HepG2 (cell line): ENCODE measurements at regions not wholly inside any gene's neighbourhood (a gene's known extent, or its start where the extent isn't known, plus 50 kb on each side); places are given as distances from the start of the nearest gene placed in this dataset.

Experiments used
- EHMT2 ChIP-seq: fragments of 200-600 bp; sonication (generic); IDR thresholded peaks from 2 replicates; pipeline ENCODE4 v1.7.0; 2017; ENCODE audit warnings: antibody characterized with exemption, low read depth, low read length, borderline replicate concordance
- PAX8 ChIP-seq: sonication (generic); formaldehyde crosslinking; IDR thresholded peaks from 2 replicates; pipeline ENCODE4 v1.8.0; 2022; ENCODE audit warnings: mild to moderate bottlenecking, missing genetic modification reagents, borderline replicate concordance
- PHB2 ChIP-seq: fragments of 450-650 bp; IDR thresholded peaks from 2 replicates; pipeline ENCODE4 v1.6.1; 2018; ENCODE audit not compliant: partially characterized antibody
- RFXAP ChIP-seq: sonication (generic); formaldehyde crosslinking; IDR thresholded peaks from 2 replicates; pipeline ENCODE4 v1.4.0; 2020; ENCODE audit warnings: missing genetic modification reagents, borderline replicate concordance
- SSRP1 ChIP-seq: IDR thresholded peaks from 2 replicates; pipeline ENCODE4 v1.6.1; 2016; ENCODE audit warnings: control low read depth
- ZNF670 ChIP-seq: sonication (generic); formaldehyde crosslinking; IDR thresholded peaks from 2 replicates; pipeline ENCODE4 v1.8.0; 2022; ENCODE audit warnings: mild to moderate bottlenecking, missing genetic modification reagents, borderline replicate concordance
- ZNF678 ChIP-seq: sonication (generic); formaldehyde crosslinking; IDR thresholded peaks from 2 replicates; pipeline ENCODE4 v1.4.0; 2020; ENCODE audit warnings: mild to moderate bottlenecking, missing genetic modification reagents
- ZNF75D ChIP-seq: sonication (generic); formaldehyde crosslinking; IDR thresholded peaks from 2 replicates; pipeline ENCODE4 v1.8.1; 2023; ENCODE audit warnings: missing genetic modification reagents, mild to moderate bottlenecking, borderline replicate concordance
- TF ChIP-seq, protein P1 (sequence below): sonication (generic); formaldehyde crosslinking; IDR thresholded peaks from 2 replicates; pipeline ENCODE4 v1.5.0; 2020; ENCODE audit warnings: missing genetic modification reagents
- TF ChIP-seq, protein P2 (sequence below): sonication (generic); formaldehyde crosslinking; IDR thresholded peaks from one replicate; pipeline ENCODE4 v1.5.1; 2020; ENCODE audit warnings: mild to moderate bottlenecking, missing genetic modification reagents; ENCODE audit errors: not compliant biosample characterization
- TF ChIP-seq, protein P3 (sequence below): sonication (generic); formaldehyde crosslinking; IDR thresholded peaks from 2 replicates; pipeline ENCODE4 v1.8.1; 2022; ENCODE audit warnings: low read depth, mild to moderate bottlenecking, missing genetic modification reagents
- TF ChIP-seq, protein P4 (sequence below): sonication (generic); formaldehyde crosslinking; conservative IDR thresholded peaks from 2 replicates; pipeline ENCODE4 v1.8.0; 2022; ENCODE audit warnings: missing genetic modification reagents
- TF ChIP-seq, protein P5 (sequence below): IDR thresholded peaks from 2 replicates; pipeline ENCODE4 v1.6.1; 2018; ENCODE audit warnings: missing genetic modification reagents

DNA sequence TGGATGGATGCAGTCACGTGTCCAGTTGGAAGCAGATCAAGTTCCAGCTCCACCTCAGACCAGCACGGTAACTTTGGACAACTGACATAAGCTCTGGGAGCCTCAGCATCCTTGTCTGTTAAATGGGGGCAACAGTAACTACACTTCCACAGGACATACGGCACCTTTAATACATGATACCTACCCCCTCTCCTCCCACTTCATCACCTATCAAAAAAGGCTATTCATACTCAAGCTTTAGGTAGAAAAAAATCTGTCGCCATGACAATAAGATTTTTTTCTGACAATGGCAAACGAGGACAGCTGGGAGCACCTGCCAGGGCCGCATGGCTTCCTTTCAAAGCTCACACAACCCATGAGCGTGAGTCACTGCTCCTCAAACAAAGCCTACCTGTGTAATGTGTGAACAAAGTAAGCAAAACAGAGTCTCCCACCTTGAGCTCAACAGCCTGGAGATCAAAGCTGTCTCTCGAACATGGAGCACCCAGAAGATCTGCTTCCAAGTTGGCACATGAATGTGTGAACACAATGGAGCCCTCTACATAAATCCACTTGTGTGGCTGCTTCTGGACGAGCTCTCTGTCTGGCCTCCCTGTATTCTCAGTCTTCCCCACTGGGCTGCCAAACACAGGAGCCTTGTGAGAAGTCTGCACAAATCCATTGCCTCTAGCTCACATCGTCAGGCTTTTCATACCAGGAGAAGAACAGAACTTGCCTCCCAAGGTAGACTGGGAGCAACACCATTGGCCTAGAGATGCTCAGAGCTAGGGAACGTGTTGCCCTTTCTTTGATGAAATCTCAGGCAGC, 459.7 kb downstream of the SOX9 start (continued):
- TF ChIP-seq RFXAP (CRISPR knock-in tag) (peak; percentile 82; the same call in 1 of the 2 replicates), PAX8 (CRISPR knock-in tag) (no peak), SSRP1 (CRISPR knock-in tag) (peak; percentile 93), ZNF678 (CRISPR knock-in tag) (no peak), ZNF670 (no peak; the same call in 1 of the 2 replicates), EHMT2 (peak; percentile 90), ZNF75D (no peak), PHB2 (no peak)
- TF ChIP-seq, protein P1, sequence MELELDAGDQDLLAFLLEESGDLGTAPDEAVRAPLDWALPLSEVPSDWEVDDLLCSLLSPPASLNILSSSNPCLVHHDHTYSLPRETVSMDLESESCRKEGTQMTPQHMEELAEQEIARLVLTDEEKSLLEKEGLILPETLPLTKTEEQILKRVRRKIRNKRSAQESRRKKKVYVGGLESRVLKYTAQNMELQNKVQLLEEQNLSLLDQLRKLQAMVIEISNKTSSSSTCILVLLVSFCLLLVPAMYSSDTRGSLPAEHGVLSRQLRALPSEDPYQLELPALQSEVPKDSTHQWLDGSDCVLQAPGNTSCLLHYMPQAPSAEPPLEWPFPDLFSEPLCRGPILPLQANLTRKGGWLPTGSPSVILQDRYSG (CRISPR knock-in tag) = peak; percentile 75; the same call in 1 of the 2 replicates
- TF ChIP-seq, protein P2, sequence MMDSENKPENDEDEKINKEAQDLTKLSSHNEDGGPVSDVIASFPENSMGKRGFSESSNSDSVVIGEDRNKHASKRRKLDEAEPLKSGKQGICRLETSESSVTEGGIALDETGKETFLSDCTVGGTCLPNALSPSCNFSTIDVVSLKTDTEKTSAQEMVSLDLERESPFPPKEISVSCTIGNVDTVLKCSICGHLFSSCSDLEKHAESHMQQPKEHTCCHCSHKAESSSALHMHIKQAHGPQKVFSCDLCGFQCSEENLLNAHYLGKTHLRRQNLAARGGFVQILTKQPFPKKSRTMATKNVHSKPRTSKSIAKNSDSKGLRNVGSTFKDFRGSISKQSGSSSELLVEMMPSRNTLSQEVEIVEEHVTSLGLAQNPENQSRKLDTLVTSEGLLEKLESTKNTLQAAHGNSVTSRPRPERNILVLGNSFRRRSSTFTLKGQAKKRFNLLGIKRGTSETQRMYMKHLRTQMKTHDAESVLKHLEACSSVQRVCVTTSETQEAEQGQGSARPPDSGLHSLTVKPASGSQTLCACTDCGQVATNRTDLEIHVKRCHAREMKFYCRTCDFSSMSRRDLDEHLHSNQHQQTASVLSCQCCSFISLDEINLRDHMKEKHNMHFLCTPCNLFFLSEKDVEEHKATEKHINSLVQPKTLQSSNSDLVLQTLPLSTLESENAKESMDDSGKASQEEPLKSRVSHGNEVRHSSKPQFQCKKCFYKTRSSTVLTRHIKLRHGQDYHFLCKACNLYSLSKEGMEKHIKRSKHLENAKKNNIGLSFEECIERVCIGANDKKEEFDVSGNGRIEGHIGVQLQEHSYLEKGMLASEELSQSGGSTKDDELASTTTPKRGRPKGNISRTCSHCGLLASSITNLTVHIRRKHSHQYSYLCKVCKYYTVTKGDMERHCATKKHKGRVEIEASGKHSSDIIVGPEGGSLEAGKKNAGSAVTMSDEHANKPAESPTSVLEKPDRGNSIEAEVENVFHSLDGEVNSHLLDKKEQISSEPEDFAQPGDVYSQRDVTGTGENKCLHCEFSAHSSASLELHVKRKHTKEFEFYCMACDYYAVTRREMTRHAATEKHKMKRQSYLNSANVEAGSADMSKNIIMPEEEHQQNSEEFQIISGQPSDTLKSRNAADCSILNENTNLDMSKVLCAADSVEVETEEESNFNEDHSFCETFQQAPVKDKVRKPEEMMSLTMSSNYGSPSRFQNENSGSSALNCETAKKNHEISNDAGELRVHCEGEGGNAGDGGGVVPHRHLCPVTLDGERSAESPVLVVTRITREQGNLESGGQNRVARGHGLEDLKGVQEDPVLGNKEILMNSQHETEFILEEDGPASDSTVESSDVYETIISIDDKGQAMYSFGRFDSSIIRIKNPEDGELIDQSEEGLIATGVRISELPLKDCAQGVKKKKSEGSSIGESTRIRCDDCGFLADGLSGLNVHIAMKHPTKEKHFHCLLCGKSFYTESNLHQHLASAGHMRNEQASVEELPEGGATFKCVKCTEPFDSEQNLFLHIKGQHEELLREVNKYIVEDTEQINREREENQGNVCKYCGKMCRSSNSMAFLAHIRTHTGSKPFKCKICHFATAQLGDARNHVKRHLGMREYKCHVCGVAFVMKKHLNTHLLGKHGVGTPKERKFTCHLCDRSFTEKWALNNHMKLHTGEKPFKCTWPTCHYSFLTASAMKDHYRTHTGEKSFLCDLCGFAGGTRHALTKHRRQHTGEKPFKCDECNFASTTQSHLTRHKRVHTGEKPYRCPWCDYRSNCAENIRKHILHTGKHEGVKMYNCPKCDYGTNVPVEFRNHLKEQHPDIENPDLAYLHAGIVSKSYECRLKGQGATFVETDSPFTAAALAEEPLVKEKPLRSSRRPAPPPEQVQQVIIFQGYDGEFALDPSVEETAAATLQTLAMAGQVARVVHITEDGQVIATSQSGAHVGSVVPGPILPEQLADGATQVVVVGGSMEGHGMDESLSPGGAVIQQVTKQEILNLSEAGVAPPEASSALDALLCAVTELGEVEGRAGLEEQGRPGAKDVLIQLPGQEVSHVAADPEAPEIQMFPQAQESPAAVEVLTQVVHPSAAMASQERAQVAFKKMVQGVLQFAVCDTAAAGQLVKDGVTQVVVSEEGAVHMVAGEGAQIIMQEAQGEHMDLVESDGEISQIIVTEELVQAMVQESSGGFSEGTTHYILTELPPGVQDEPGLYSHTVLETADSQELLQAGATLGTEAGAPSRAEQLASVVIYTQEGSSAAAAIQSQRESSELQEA (CRISPR knock-in tag) = peak; percentile 67
- TF ChIP-seq, protein P3, sequence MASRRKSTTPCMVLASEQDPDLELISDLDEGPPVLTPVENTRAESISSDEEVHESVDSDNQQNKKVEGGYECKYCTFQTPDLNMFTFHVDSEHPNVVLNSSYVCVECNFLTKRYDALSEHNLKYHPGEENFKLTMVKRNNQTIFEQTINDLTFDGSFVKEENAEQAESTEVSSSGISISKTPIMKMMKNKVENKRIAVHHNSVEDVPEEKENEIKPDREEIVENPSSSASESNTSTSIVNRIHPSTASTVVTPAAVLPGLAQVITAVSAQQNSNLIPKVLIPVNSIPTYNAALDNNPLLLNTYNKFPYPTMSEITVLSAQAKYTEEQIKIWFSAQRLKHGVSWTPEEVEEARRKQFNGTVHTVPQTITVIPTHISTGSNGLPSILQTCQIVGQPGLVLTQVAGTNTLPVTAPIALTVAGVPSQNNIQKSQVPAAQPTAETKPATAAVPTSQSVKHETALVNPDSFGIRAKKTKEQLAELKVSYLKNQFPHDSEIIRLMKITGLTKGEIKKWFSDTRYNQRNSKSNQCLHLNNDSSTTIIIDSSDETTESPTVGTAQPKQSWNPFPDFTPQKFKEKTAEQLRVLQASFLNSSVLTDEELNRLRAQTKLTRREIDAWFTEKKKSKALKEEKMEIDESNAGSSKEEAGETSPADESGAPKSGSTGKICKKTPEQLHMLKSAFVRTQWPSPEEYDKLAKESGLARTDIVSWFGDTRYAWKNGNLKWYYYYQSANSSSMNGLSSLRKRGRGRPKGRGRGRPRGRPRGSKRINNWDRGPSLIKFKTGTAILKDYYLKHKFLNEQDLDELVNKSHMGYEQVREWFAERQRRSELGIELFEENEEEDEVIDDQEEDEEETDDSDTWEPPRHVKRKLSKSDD (CRISPR knock-in tag) = no peak
- TF ChIP-seq, protein P4, sequence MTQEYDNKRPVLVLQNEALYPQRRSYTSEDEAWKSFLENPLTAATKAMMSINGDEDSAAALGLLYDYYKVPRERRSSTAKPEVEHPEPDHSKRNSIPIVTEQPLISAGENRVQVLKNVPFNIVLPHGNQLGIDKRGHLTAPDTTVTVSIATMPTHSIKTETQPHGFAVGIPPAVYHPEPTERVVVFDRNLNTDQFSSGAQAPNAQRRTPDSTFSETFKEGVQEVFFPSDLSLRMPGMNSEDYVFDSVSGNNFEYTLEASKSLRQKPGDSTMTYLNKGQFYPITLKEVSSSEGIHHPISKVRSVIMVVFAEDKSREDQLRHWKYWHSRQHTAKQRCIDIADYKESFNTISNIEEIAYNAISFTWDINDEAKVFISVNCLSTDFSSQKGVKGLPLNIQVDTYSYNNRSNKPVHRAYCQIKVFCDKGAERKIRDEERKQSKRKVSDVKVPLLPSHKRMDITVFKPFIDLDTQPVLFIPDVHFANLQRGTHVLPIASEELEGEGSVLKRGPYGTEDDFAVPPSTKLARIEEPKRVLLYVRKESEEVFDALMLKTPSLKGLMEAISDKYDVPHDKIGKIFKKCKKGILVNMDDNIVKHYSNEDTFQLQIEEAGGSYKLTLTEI = no peak
- TF ChIP-seq, protein P5, sequence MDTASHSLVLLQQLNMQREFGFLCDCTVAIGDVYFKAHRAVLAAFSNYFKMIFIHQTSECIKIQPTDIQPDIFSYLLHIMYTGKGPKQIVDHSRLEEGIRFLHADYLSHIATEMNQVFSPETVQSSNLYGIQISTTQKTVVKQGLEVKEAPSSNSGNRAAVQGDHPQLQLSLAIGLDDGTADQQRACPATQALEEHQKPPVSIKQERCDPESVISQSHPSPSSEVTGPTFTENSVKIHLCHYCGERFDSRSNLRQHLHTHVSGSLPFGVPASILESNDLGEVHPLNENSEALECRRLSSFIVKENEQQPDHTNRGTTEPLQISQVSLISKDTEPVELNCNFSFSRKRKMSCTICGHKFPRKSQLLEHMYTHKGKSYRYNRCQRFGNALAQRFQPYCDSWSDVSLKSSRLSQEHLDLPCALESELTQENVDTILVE = peak; percentile 86
